HEK293 (cell line): ENCODE measurements at regions not wholly inside any gene's neighbourhood (a gene's known extent, or its start where the extent isn't known, plus 50 kb on each side); places are given as distances from the start of the nearest gene placed in this dataset.

ENCODE experiments used
- CTCF ChIA-PET: fragments of 350-600 bp; formaldehyde crosslinking; extraction: SDS; loops from one replicate; lab custom pipeline; 2021; ENCODE audit warnings: antibody characterized with exemption; lab: Yijun Ruan, JAX
- POLR2A ChIA-PET: fragments of 300-600 bp; formaldehyde crosslinking; extraction: SDS; loops from one replicate; lab custom pipeline; 2020; ENCODE audit warnings: antibody characterized with exemption, inconsistent platforms; lab: Yijun Ruan, JAX
- H3K27ac ChIP-seq: fragments of 200-500 bp; sonication (Bioruptor generic); 2 replicates; pipeline ENCODE4 v1.5.1; 2014; ENCODE audit warnings: low read depth, low read length, control low read depth, inconsistent platforms; ENCODE audit errors: extremely low read depth
- H3K36me3 ChIP-seq, 2 experiments: fragments of 200-500 bp in 1 of 2; sonication (Bioruptor generic) in 1 of 2; 1 replicate in 1 of 2; 2 replicates in 1 of 2; pipeline ENCODE4 v1.5.1; 2014 to 2017; ENCODE audit warnings: inconsistent platforms in 2 of 2, low read length in 2 of 2; ENCODE audit not compliant: control insufficient read depth in 2 of 2, insufficient read depth in 1 of 2
- H3K4me1 ChIP-seq: fragments of 200-500 bp; sonication (Bioruptor generic); 2 replicates; pipeline ENCODE4 v1.5.1; 2014; ENCODE audit warnings: mild to moderate bottlenecking, low read length, inconsistent platforms; ENCODE audit not compliant: control insufficient read depth, insufficient read depth
- H3K4me3 ChIP-seq: 2 replicates; pipeline ENCODE4 v1.5.1; 2011; ENCODE audit warnings: low read depth, mild to moderate bottlenecking, control low read depth, low read length, moderate library complexity
- H3K9me3 ChIP-seq: fragments of 200-500 bp; sonication (Bioruptor generic); 2 replicates; pipeline ENCODE4 v1.5.1; 2014; ENCODE audit warnings: low read depth, low read length, inconsistent platforms; ENCODE audit not compliant: control insufficient read depth, insufficient read depth
- AEBP2 ChIP-seq: fragments of 450-650 bp; formaldehyde crosslinking; IDR thresholded peaks from 2 replicates; pipeline ENCODE4 v1.5.1; 2016; ENCODE audit warnings: missing biosample characterization, missing genetic modification characterization, borderline replicate concordance
- CTCF ChIP-seq: fragments of 450-650 bp; formaldehyde crosslinking; IDR thresholded peaks from 2 replicates; pipeline ENCODE4 v1.5.1; 2016; ENCODE audit warnings: missing biosample characterization, missing genetic modification characterization
- ELK4 ChIP-seq: IDR thresholded peaks from 2 replicates; pipeline ENCODE4 v1.6.1; 2011; ENCODE audit warnings: mild to moderate bottlenecking, low read depth, low read length, borderline replicate concordance
- KLF9 ChIP-seq: fragments of 450-650 bp; formaldehyde crosslinking; IDR thresholded peaks from 2 replicates; pipeline ENCODE4 v1.5.1; 2016; ENCODE audit warnings: missing biosample characterization, missing genetic modification characterization, low read depth
- PBX3 ChIP-seq: sonication (generic); formaldehyde crosslinking; IDR thresholded peaks from 2 replicates; pipeline ENCODE4 v1.8.1; 2022; ENCODE audit warnings: mild to moderate bottlenecking, moderate library complexity, missing genetic modification reagents
- PRDM10 ChIP-seq: fragments of 450-650 bp; formaldehyde crosslinking; IDR thresholded peaks from 2 replicates; pipeline ENCODE4 v1.5.1; 2016; ENCODE audit warnings: missing biosample characterization, missing genetic modification characterization
- ZFP37 ChIP-seq: fragments of 450-650 bp; formaldehyde crosslinking; IDR thresholded peaks from 2 replicates; pipeline ENCODE4 v1.5.1; 2016; ENCODE audit warnings: missing biosample characterization, missing genetic modification characterization
- ZFP69B ChIP-seq: fragments of 450-650 bp; formaldehyde crosslinking; IDR thresholded peaks from 2 replicates; pipeline ENCODE4 v1.5.1; 2016; ENCODE audit warnings: missing biosample characterization, missing genetic modification characterization
- ZNF114 ChIP-seq: fragments of 450-650 bp; formaldehyde crosslinking; IDR thresholded peaks from 2 replicates; pipeline ENCODE4 v1.5.0; 2017; ENCODE audit warnings: missing biosample characterization, missing genetic modification characterization
- ZNF133 ChIP-seq: fragments of 450-650 bp; formaldehyde crosslinking; IDR thresholded peaks from 2 replicates; pipeline ENCODE4 v1.5.1; 2016; ENCODE audit warnings: missing biosample characterization, missing genetic modification characterization
- ZNF148 ChIP-seq: fragments of 450-650 bp; formaldehyde crosslinking; IDR thresholded peaks from 2 replicates; pipeline ENCODE4 v1.5.0; 2017; ENCODE audit warnings: missing biosample characterization, missing genetic modification characterization, borderline replicate concordance
- ZNF324 ChIP-seq: fragments of 450-650 bp; formaldehyde crosslinking; IDR thresholded peaks from 2 replicates; pipeline ENCODE4 v1.5.1; 2016; ENCODE audit warnings: missing biosample characterization, missing genetic modification characterization
- ZNF354C ChIP-seq: fragments of 450-650 bp; formaldehyde crosslinking; IDR thresholded peaks from 2 replicates; pipeline ENCODE4 v1.5.1; 2016; ENCODE audit warnings: missing biosample characterization, missing genetic modification characterization, low read depth, borderline replicate concordance
- ZNF423 ChIP-seq: fragments of 450-650 bp; formaldehyde crosslinking; IDR thresholded peaks from 2 replicates; pipeline ENCODE4 v1.5.1; 2016; ENCODE audit warnings: missing biosample characterization, missing genetic modification characterization
- ZNF473 ChIP-seq: fragments of 450-650 bp; formaldehyde crosslinking; IDR thresholded peaks from 2 replicates; pipeline ENCODE4 v1.5.1; 2017; ENCODE audit warnings: missing biosample characterization, missing genetic modification characterization
- ZNF521 ChIP-seq: fragments of 450-650 bp; formaldehyde crosslinking; IDR thresholded peaks from 2 replicates; pipeline ENCODE4 v1.5.1; 2017; ENCODE audit warnings: missing biosample characterization, mild to moderate bottlenecking, missing genetic modification characterization
- ZNF791 ChIP-seq: fragments of 450-650 bp; formaldehyde crosslinking; IDR thresholded peaks from 2 replicates; pipeline ENCODE4 v1.5.1; 2016; ENCODE audit warnings: missing biosample characterization, missing genetic modification characterization
- ZNF843 ChIP-seq: fragments of 450-650 bp; formaldehyde crosslinking; IDR thresholded peaks from 2 replicates; pipeline ENCODE4 v1.5.1; 2016; ENCODE audit warnings: missing biosample characterization, missing genetic modification characterization
- ZSCAN5A ChIP-seq: fragments of 450-650 bp; formaldehyde crosslinking; IDR thresholded peaks from 2 replicates; pipeline ENCODE4 v1.5.1; 2016; ENCODE audit warnings: missing biosample characterization, missing genetic modification characterization

GRCh38 chr2:2665834-2666133, 334.7 kb upstream of the MYT1L start:
- Histone ChIP-seq H3K4me3 (no peak overlapping the region), H3K4me1 (no peaks in the 10 kb centered on the region), H3K27ac (no peak overlapping the region), H3K9me3 (no peaks in the 10 kb centered on the region), H3K36me3 (no peaks in the 10 kb centered on the region)
- POLR2A ChIA-PET = no interaction called here
- no peak for TF ChIP-seq ZNF521 (tag by site-specific recombination)
- TF ChIP-seq ZFP37 (tag by site-specific recombination) = no peak
- no peak for TF ChIP-seq CTCF (tag by site-specific recombination)
- no peak for TF ChIP-seq ZNF473
- TF ChIP-seq ZNF133 (tag by site-specific recombination) = no peak
- no peak for TF ChIP-seq ZNF791 (tag by site-specific recombination)
- no peak for TF ChIP-seq ZSCAN5A (tag by site-specific recombination)
- CTCF ChIA-PET = no interaction called here

GRCh38 chr2:2664989-2665833, 334.1 kb upstream of the MYT1L start:
- ChIA-PET POLR2A (no interaction called here), CTCF (no interaction called here)
- no peaks in the 10 kb centered on the region for H3K9me3 ChIP-seq
- H3K4me1 ChIP-seq = no peaks in the 10 kb centered on the region
- no peak for TF ChIP-seq AEBP2 (tag by site-specific recombination)
- no peak for TF ChIP-seq PBX3
- TF ChIP-seq ZNF843 = no peak
- TF ChIP-seq ZNF114 (tag by site-specific recombination) = no peak
- TF ChIP-seq ZFP69B (tag by site-specific recombination) = no peak
- TF ChIP-seq ZNF354C (tag by site-specific recombination) = no peak
- TF ChIP-seq ELK4 = no peak
- TF ChIP-seq PRDM10 (tag by site-specific recombination) = no peak
- no peak for TF ChIP-seq ZNF324 (tag by site-specific recombination)
- no peak for TF ChIP-seq ZNF148 (tag by site-specific recombination)
- no peak for TF ChIP-seq ZNF423 (tag by site-specific recombination)
- no peak for TF ChIP-seq KLF9 (tag by site-specific recombination)
- TF ChIP-seq, all 188 proteins: peak for 0
- Histone ChIP-seq H3K27ac (no peak overlapping the region), H3K36me3 (no peaks in the 10 kb centered on the region), H3K4me3 (no peak overlapping the region)
